Activated naive CD8-positive, alpha-beta T cell treated with anti-CD3 and anti-CD28 coated beads, Interleukin-2, amount 50 U/mL, for 24 hours (primary cell): ENCODE measurements at regions not wholly inside any gene's neighbourhood (a gene's known extent, or its start where the extent isn't known, plus 50 kb on each side); places are given as distances from the start of the nearest gene placed in this dataset.

ENCODE experiments used
- ATAC-seq: fragments of 150-1000 bp; cut with Tn5 transposase; one replicate; pipeline ENCODE4 v1.10.0; 2021
- DNase-seq: peaks from one replicate; pipeline ENCODE4 v3.0.0; 2021
- H3K27ac Mint-ChIP-seq: one replicate; pipeline ENCODE4 v1.8.0; 2021; ENCODE audit warnings: mild to moderate bottlenecking, mixed read lengths
- H3K27me3 Mint-ChIP-seq: one replicate; pipeline ENCODE4 v1.8.0; 2021; ENCODE audit warnings: mixed read lengths
- H3K36me3 Mint-ChIP-seq: one replicate; pipeline ENCODE4 v1.8.0; 2021; ENCODE audit warnings: low read depth, mixed read lengths
- H3K4me1 Mint-ChIP-seq: one replicate; pipeline ENCODE4 v1.8.0; 2021; ENCODE audit warnings: mixed read lengths
- H3K4me3 Mint-ChIP-seq: one replicate; pipeline ENCODE4 v1.8.0; 2021; ENCODE audit warnings: mild to moderate bottlenecking, moderate library complexity, mixed read lengths
- H3K9me3 Mint-ChIP-seq: one replicate; pipeline ENCODE4 v1.8.0; 2021; ENCODE audit warnings: mixed read lengths

DNA sequence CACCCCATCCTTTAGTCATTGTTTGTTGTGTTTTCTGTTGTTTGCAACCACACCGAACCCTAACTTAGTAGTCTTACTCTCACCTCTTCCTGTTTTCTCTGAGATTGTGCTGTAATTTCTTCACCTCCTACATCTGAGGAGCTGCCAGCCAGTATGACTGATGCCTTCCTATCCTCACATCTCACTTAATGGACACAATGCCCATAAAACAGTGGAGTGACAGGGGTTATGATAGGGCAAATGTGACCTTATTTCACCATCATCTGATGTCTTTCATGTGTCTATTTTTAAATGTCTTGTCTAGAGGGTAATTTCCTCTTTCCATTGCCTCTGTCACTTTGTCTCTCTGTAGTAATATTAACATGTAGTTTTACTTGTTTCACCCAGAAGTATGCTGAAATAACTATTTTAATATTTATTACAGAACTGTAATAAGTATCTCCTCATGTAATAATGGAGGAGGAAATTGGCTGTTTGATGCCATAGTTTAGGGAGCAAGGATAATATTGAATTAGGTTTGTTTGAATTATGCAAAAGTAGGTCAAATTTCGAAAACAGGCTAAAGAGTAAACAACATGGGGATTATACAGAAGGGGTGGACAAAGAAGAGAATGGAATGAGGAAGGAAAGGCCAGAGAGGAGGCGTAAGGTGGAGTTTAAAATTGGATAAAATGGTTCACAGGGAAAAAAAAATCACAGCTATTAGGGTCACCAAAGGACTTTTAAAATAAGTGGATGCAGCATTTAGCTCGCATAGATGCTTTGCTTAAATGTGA is 103.5 kb upstream of the SPRY2 start:
- peaks cover 5% of the 10 kb centered on the region for H3K9me3 Mint-ChIP-seq
- H3K4me3 Mint-ChIP-seq = no peak overlapping the region
- DNase-seq = no peak
- no peaks in the 10 kb centered on the region for H3K36me3 Mint-ChIP-seq
- H3K27ac Mint-ChIP-seq = peak overlapping the region; percentile 32
- H3K27me3 Mint-ChIP-seq = no peaks in the 10 kb centered on the region
- peak; percentile 40 for ATAC-seq
- peaks cover 15% of the 10 kb centered on the region for H3K4me1 Mint-ChIP-seq

DNA sequence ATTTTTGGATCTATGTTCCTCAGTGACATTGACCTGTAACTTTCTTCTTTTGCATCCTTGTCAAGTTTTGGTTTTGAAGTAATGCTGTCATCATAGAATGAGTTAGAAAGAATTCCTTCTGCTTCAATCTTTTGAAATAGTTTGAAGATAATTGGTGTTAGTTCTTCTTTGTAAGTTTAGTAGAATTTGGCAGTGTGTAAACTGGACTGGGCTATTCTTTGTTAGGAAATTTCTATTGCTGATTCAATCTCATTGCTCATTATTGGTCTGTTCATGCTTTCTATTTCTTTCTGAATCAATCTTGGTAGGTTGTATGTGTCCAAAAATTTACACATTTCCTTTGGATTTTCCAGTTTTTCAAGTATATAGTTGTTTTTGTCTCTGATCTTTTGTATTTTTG is 101.7 kb upstream of the SPRY2 start:
- no peak for ATAC-seq
- Mint-ChIP-seq H3K36me3 (no peaks in the 10 kb centered on the region), H3K4me1 (peaks cover 15% of the 10 kb centered on the region), H3K27ac (no peak overlapping the region), H3K4me3 (no peak overlapping the region), H3K27me3 (no peaks in the 10 kb centered on the region), H3K9me3 (peaks cover 5% of the 10 kb centered on the region)
- DNase-seq = no peak

DNA sequence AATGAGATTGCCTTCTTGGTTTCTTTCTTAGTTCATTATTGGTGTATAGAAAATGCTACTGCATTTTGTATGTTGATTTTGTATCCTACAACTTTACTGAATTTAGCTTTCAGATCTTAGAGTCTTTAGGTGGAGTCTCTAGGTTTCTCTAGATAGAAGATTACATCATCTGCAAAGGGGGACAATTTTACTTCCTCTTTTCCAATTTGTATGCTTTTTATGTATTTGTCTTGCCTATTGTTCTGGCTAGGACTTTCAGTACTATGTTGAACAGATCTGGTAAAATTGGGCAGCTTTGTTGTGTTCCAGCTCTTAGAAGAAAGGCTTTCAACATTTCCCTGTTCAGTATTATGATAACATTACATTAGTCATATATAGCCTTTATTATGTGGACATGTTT is 101.0 kb upstream of the SPRY2 start:
- ATAC-seq = no peak
- no peaks in the 10 kb centered on the region for H3K36me3 Mint-ChIP-seq
- no peak for DNase-seq

DNA sequence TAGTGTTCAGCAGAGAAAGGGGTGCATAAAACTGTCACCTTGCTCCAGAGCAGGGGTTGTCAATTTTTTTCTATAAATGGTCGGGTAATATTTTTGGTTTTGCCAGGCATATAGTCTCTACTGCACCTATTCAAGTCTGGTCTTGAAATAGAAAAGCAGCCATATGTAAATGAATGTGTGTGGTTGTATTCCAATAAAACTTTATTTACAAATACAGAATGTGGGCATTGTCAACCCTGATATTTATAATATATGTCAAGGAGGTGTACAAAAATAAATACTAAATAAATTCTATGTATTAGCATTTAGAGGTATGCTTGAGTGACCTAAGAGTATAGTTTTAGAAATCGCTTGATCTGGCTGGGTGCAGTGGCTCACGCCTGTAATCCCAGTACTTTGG is 97.6 kb upstream of the SPRY2 start:
- Mint-ChIP-seq H3K4me3 (no peak overlapping the region), H3K36me3 (no peaks in the 10 kb centered on the region), H3K4me1 (peaks cover 4% of the 10 kb centered on the region), H3K9me3 (peaks cover 4% of the 10 kb centered on the region), H3K27ac (no peak overlapping the region), H3K27me3 (peaks cover 2% of the 10 kb centered on the region)
- DNase-seq (no peak), ATAC-seq (no peak)

More for the DNA sequence above, 101.0 kb upstream of the SPRY2 start:
- no peak overlapping the region for H3K4me3 Mint-ChIP-seq
- peaks cover 15% of the 10 kb centered on the region for H3K4me1 Mint-ChIP-seq
- H3K27ac Mint-ChIP-seq = no peak overlapping the region
- no peaks in the 10 kb centered on the region for H3K27me3 Mint-ChIP-seq
- H3K9me3 Mint-ChIP-seq = peaks cover 5% of the 10 kb centered on the region

DNA sequence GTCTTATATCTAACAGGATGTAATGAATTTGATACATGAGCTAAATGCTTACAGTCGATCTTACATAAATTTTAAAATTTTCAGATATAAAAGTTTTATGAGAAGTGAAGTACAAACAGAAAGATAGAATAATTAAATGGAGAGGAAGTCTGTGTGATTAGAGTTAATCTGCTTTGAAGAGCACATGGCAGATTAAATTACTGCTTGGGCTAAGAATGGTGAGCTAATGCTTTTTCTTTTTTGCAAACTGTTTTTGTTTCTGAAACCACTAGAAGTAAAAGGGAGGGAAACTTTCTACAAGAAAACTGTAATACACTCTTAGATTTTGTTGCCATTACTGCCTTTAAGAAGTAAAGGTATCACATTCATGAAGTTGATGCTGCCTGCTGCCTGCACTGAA is 96.3 kb upstream of the SPRY2 start:
- H3K27me3 Mint-ChIP-seq = peaks cover 2% of the 10 kb centered on the region
- H3K27ac Mint-ChIP-seq = no peak overlapping the region
- no peak for DNase-seq
- no peaks in the 10 kb centered on the region for H3K36me3 Mint-ChIP-seq
- ATAC-seq = no peak
- H3K4me3 Mint-ChIP-seq = no peak overlapping the region
- H3K4me1 Mint-ChIP-seq = peaks cover 3% of the 10 kb centered on the region
- H3K9me3 Mint-ChIP-seq = no peaks in the 10 kb centered on the region

DNA sequence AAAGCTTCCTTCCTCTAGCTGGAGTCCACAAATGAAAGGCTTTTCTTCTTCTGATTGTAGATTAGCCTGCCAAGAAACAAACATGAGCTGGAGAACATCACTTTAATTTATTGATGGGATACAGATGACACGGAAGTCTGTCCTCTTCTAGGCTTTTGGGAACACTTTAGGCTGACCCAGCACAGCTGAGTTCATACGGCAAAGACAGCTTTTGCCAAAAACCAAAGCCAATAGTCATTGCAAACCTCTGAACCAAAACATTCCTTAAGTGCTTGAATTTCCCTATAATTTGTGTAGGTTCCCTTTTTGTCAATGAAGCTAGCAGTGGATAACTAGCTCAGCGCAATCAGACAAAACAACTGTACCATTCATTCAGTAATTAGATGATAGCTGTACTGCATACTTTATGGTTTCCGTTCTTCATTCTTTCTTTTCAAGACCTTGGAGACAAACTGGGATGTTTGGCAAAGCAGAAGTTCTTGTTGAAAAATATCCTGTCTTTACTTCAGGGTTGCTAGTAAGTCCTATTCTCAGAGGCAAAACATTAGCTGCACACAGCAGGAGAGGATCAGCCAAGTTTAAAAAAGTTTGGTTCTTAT is 95.7 kb upstream of the SPRY2 start:
- DNase-seq (no peak), ATAC-seq (no peak)
- Mint-ChIP-seq H3K9me3 (no peaks in the 10 kb centered on the region), H3K4me1 (no peaks in the 10 kb centered on the region), H3K27me3 (peaks cover 2% of the 10 kb centered on the region), H3K27ac (no peak overlapping the region), H3K36me3 (no peaks in the 10 kb centered on the region), H3K4me3 (no peak overlapping the region)

DNA sequence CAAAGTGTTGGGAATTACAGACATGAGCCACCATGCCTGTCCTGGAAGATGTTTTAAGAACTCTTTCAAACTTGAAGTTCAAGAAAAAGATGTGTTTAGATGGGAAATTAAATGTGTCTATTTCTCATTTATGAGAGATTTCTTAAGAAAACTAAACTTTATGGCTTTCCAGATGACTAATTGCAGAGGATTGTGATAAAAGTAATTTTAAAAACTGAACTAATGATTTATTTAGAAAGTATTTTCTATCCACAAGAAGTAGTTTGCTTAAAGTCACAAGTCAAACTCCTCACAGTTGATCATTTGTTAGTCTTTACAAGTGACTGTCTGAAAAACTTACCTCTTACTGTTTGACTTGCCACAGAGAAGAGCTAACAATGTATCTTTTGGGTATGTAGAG is 89.6 kb upstream of the SPRY2 start:
- DNase-seq = no peak
- H3K27me3 Mint-ChIP-seq = peaks cover 2% of the 10 kb centered on the region

DNA sequence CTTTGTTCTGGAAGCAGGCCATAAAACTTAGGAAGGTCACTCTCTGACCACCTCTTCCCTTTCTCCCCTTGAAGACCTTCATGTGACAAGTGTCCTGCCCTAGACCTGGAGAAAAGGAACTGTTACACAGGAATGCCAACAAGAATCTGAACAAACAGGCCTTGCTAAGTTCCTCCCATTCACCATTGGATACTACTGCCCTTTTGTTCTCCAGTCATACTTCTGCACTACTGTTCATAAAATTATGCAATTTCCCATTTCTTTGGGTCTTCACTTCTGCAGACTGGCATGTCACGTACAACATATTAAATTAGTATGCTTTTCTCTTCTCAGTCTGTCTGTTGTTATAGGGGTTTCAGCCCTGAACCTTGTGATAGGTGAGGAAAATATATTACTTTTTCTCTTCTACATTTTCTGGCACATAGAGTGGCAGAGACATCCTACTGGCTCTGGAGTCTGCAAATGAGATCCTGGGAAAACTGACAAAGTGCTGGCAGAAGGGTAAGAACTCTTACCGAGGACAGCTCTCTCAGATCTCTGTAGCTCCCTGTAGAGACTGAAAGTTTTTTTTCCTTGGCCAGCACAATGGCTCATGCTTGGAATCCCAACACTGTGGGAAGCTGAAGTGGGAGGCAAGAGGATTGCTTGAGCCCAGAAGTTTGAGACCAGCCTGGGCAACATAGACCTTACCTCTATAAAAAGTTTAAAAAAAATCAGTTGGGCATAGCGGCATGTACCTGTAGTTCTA is 87.6 kb upstream of the SPRY2 start:
- Mint-ChIP-seq H3K4me3 (no peak overlapping the region), H3K36me3 (no peaks in the 10 kb centered on the region), H3K9me3 (peaks cover 15% of the 10 kb centered on the region), H3K4me1 (no peaks in the 10 kb centered on the region), H3K27me3 (no peaks in the 10 kb centered on the region), H3K27ac (no peak overlapping the region)
- ATAC-seq (no peak), DNase-seq (no peak)

More for the DNA sequence above, 89.6 kb upstream of the SPRY2 start:
- peaks cover 4% of the 10 kb centered on the region for H3K9me3 Mint-ChIP-seq
- H3K36me3 Mint-ChIP-seq = no peaks in the 10 kb centered on the region
- ATAC-seq = no peak
- no peak overlapping the region for H3K4me3 Mint-ChIP-seq
- H3K4me1 Mint-ChIP-seq = no peaks in the 10 kb centered on the region
- no peak overlapping the region for H3K27ac Mint-ChIP-seq

DNA sequence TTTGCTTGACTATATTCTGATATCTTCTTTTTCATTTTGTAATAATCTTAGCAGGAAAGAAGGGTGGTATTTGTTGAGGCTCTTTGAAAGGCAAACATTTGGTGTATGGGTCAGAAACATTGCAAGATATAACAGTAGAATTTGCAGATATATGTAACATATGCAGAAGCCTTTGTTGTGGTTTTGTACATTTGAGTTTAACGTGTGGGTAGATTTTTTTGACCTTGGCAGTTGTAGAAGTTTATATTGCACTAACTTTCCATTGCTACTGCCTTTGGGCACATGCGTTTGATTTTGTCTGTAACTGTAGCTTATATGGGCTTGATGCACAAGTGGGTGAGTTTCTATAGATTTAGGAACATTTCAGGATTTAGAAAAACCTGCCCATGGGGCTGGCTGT is 78.5 kb upstream of the SPRY2 start:
- peaks cover 7% of the 10 kb centered on the region for H3K9me3 Mint-ChIP-seq
- H3K4me1 Mint-ChIP-seq = no peaks in the 10 kb centered on the region
- no peak for ATAC-seq
- H3K27me3 Mint-ChIP-seq = no peaks in the 10 kb centered on the region
- DNase-seq = no peak
- peaks cover 3% of the 10 kb centered on the region for H3K36me3 Mint-ChIP-seq
- H3K27ac Mint-ChIP-seq = no peak overlapping the region
- no peak overlapping the region for H3K4me3 Mint-ChIP-seq

DNA sequence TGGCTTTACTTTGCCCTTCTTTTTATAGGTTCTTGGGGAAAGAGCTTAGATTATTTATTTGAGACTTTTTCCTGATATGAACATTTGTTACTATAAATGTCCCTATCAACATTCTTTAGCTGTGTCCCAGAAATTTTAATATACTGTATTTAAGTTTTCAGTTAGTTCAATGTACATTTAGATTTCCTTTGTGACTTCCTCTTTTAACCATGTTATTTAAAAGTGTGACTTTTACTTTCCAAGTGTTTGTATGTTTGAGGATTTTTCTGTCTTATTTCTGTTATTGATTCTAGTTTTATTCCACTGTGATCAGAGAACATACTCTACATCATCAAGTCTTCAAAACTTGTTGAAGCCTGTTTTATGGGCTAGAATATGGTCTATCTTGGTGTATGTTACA is 72.7 kb upstream of the SPRY2 start:
- Mint-ChIP-seq H3K9me3 (no peaks in the 10 kb centered on the region), H3K36me3 (no peaks in the 10 kb centered on the region), H3K27ac (no peak overlapping the region), H3K4me3 (no peak overlapping the region), H3K27me3 (no peaks in the 10 kb centered on the region), H3K4me1 (peaks cover 3% of the 10 kb centered on the region)
- ATAC-seq (no peak), DNase-seq (no peak)

DNA sequence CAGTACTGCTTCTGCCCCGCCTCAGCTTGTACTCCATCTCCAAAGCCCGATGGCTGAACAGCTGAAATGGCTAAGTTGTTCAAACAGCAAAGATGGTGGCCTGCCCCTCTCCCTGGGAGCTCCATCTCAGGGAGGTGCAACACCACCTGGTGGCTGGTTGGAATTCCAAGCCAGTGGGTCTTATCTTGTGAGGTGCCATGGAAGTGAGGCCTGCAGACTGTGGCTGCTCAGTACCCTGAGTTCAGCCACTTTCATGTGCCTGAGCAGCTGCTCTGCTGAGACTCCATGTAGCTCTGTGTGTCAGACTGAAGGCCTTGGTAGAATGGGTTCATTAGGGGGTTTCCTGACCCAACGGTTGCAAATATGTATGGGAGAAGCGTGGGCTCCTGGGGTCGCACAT is 67.3 kb upstream of the SPRY2 start:
- Mint-ChIP-seq H3K4me3 (no peak overlapping the region), H3K27ac (no peak overlapping the region), H3K4me1 (peaks cover 4% of the 10 kb centered on the region), H3K36me3 (no peaks in the 10 kb centered on the region), H3K9me3 (peaks cover 17% of the 10 kb centered on the region), H3K27me3 (no peaks in the 10 kb centered on the region)
- ATAC-seq = no peak
- DNase-seq = no peak

DNA sequence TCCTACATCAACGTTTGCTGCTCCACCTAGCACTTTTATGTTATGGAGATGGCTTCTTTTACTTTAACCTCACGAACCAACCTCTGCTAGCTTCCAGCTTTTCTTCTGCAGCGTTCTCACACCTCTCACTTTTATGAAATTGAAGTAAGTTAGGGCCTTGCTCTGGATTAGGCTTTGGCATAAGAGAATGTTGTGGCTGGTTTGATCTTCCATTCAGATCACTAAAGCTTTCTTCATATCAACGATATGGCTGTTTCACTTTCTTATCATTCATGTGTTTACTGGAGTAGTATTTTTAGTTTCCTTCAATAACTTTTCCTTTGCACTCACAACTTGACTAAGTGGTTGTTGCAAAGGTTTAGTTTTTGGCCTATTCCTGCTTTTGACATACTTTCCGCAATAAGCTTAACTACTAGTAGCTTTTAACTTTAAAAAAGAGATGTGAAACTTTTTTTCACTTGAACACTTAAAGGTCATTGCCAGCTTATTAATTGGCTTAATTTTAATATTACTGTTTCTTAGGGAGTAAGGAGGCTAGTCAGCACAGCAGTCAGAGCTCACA is 60.0 kb upstream of the SPRY2 start:
- ATAC-seq = no peak
- no peaks in the 10 kb centered on the region for H3K36me3 Mint-ChIP-seq
- H3K9me3 Mint-ChIP-seq = peaks cover 13% of the 10 kb centered on the region
- H3K27me3 Mint-ChIP-seq = peaks cover 2% of the 10 kb centered on the region
- H3K27ac Mint-ChIP-seq = no peak overlapping the region
- H3K4me3 Mint-ChIP-seq = no peak overlapping the region
- H3K4me1 Mint-ChIP-seq = peaks cover 29% of the 10 kb centered on the region
- DNase-seq = no peak

DNA sequence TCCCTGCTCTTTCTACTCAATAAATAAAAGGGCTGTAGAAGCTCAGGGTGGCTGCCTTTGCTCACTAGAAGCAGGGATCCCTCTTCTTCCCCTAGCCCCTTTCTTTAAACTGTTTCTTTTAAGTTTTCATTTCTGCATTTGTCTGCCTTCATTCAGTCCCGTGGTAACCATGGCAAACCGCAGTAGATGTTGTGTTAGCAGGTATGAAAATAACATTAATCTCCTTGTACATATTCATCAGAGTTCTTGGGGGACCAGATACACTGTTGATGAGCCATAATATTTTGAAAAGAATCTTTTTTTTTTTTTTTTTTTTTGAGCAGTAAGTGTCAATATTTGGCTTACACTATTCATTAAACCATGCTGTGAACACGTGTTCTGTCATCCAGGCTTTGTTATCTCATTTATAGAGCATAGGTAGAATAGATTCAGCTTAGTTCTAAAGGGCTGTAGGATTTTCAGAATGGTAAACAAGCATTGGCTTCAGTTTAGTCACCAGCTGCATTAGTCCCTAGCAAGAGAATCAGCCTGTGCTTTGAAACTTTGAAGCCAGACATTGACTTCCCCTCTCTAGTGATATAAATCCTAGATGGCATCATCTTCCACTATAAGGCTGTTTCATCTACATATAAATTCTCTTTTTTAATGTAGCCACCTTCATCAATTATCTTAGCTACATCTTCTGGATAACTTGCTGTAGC is 59.4 kb upstream of the SPRY2 start:
- Mint-ChIP-seq H3K9me3 (peaks cover 14% of the 10 kb centered on the region), H3K36me3 (no peaks in the 10 kb centered on the region), H3K27me3 (peaks cover 2% of the 10 kb centered on the region), H3K27ac (no peak overlapping the region), H3K4me3 (no peak overlapping the region), H3K4me1 (peaks cover 29% of the 10 kb centered on the region)
- ATAC-seq (no peak), DNase-seq (no peak)

DNA sequence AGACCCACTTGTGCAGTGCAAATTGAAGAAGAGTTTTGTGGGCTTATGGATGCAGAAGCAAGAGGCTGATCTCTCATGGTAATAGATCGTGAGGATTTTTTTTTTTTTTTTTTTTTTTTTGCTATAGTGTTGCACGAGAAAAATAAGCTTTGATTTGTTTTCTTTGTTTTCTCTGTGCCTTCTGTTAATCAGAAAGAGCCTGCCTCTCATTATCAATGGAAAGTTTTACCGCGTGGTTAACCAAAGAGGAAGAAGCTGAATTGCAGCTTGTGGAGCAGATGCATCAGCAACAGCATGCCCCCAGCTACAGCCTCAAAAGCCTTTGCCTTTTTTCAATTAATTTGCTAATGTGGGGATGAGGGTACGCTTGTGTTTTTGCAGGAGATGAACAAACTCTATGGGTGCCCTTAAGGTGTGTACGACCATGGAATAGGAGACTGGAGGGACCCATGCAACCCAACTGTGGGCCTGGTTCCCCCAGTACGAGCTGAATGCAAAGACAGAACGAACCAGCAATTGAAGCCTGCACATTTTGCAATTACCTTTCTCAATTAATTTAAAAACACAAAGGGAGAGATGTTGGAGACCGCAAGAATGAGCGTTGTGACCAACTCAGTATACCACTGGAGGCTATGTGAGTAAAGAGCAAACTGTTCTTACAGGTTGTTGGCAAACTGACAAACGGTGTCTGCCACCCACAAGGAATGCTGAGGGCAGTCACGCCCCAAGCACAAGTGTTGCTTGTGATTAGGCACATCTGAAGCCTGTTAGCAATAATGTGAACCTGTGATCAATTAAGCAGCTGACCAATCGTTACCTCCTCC is 58.6 kb upstream of the SPRY2 start:
- H3K4me3 Mint-ChIP-seq = no peak overlapping the region
- no peaks in the 10 kb centered on the region for H3K36me3 Mint-ChIP-seq
- no peak overlapping the region for H3K27ac Mint-ChIP-seq
- H3K27me3 Mint-ChIP-seq = peaks cover 2% of the 10 kb centered on the region
- no peak for ATAC-seq
- H3K4me1 Mint-ChIP-seq = peaks cover 29% of the 10 kb centered on the region
- DNase-seq = no peak
- H3K9me3 Mint-ChIP-seq = peaks cover 14% of the 10 kb centered on the region
